CD4-positive, alpha-beta T cell treated with Interleukin-10 for 1 hour (primary cell): ENCODE measurements at regions not wholly inside any gene's neighbourhood (a gene's known extent, or its start where the extent isn't known, plus 50 kb on each side); places are given as distances from the start of the nearest gene placed in this dataset.

ENCODE experiments used
- DNase-seq: peaks from one replicate; pipeline ENCODE4 v3.0.0-alpha.2; 2020

DNA sequence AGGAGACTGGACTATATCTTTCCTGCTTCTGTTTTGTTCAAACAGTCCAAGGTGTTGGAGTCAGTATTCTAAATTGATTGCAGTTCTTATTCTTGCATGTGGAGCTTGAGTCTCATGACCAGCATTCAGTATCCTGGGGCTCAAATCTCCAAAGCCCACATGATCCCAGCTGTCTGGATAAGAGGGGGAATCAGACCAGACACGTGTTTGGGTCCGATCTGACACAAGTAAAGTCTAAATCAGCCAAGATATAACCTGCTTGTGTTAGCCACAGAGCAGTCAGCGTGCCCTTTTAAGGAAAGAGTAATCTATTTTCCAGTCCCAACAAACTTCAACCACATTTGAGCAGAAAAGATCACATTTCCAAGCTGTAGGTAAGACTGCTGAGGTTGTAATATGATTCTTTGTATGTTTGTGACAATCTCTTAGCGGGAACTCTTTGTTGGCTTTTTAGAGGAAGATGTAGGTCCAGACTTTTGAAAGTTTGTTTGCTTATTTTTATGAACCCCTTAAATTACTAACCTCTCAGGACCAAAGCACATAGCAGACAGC is 334.6 kb downstream of the SLC4A3 start:
- no peak for DNase-seq

DNA sequence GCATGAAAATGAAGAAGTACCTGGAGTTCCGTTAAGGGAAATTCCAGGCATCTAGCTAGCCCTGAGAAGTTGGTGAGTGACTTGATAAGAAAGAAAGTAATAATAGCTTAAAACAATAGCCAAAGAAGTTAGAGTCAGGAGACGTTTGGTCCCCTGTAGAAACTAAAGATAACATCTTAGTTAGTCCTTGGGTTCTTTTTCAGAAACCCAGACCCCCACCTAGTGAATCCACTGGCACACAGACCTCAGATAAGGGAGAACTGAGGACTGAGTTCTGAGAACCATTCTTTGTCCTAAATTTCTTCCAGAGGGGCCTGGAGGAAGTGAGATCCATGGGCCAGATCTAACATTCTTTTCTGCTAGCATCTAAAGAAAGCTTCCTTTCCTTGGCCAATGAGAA is 335.4 kb downstream of the SLC4A3 start:
- DNase-seq, result no peak

DNA sequence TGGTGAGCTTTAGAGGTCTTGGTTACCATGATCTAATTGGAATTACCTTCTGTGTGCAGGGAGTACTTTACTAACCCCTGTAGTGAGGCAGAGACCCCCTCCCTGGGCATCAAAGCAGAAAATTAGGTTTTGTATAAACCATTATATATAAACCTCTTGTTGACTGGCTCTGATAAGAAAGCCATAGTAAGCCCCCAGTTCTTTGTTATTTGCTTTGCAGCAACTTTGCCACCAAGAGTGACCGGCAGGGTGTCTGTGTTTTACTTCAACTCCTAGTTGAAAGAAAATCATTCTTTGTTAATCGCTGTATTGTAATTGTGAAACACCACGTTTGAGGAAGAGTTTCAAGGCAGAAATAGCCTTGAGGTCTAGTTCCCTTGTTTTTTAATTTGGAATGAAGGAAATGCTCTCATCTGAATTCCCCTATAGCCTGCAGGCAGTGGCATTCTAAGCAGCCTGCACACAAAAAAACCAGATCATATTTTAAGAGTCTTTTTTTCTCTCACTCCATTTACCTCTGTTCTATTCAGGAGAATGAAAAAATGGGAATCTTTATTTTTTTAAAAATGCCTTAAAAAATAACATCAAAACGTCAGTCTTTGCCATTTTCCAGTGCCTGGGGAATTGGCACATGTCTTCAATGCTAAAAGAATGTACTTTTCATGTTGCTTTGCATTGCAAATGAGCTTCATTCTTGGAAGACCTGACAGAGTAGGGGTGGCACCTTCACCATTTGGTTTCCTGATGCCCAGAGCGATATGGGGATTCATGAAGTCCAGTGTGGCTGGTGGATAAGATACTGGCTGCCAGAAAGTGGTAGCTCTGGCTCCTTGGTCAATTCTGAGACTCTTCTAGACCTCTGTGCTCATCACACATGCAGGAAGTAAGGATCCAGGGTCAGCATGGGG is 338.1 kb downstream of the SLC4A3 start:
- DNase-seq, result no peak

DNA sequence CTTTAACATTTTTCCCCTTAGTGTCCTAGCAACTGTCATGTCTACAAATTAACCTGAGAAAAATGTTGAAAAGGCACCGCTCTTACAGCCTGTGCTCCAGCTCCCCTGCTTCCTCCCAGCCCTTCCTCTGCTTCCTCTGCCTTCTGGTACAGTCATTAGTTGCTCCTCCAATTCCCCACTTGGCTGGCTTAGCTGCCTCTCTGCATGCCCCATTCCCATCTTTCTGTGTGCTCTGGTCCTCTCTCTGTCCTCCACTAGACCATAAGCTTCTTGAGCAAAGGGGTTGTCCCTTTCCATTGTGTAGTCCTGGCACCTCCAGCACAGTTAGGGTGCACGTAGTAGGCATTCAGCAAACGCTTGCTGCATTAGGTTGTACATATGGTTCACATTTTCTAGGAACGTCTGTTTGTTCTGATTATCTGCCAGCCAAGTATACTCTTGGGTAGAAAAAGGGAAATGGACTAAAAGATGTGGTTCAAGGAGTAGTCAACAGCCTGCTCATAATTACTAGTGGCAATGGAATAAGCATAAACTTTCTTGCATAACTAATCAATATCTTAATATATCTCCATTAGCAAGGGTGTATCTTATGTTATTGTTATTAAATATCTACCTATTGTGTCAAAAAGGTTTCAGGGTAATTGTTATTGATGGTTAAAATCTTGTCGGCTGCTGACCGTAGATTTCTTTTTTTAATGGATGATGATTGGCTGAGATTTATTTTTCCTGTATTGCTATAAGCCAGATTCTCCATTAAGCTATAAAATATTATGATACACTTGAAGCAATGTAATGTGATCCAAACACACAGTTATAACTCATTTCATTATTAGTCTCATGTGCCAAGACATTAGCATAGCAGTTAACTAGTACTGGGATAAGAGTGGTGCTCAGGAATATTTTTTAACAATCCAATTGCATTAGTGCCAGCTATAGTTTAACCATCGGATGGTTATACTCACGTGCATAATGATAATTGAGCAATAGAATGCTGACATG is 340.1 kb downstream of the SLC4A3 start:
- DNase-seq, result no peak

DNA sequence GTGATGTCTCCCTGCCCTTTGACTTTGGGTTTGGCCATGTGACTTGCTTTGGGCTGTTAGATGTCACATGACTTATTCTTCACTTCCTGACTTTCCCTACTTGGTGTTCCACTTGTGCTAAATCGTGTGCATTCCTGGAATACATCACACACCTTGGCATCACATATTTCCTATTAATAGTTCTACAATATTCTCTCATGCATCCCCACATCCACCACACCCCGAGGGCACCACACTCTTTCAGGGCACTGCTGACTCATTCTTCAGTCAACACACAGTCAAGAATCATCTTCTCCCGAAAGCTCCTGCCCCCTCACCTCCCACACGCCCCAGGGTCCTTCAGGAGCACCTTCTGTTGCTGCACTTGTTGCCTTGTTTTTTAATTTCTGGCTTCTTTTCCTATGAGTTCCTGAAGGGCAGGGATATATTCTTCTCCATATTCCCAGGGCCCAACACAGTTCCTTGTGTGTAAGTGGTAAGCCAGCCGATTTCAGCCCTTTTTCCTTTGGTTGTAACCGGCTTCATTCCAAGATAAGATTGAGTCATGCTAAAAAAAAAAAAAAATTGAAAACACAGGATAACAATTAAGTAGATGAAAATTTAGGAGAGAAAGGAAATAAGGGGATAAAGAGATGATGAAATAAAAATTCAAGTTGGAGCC is 341.4 kb downstream of the SLC4A3 start:
- DNase-seq, result no peak

DNA sequence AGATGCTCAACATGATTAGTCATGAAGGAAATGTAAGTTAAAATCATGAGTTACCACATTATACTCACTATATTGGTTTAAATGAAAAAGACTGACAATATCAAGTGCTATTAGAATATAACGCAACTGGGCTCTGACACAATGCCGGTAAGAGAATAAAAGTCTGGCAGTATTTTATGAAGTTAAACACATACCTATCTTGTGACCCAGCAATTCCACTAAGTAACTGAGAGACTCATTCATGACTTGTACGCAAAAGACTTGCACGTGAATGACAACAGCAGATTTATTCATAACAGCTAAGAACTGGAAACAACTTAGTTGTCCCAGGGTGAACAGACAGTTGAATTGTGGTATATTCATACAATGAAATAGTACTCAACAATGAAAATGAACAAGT is 342.1 kb downstream of the SLC4A3 start:
- no peak for DNase-seq

DNA sequence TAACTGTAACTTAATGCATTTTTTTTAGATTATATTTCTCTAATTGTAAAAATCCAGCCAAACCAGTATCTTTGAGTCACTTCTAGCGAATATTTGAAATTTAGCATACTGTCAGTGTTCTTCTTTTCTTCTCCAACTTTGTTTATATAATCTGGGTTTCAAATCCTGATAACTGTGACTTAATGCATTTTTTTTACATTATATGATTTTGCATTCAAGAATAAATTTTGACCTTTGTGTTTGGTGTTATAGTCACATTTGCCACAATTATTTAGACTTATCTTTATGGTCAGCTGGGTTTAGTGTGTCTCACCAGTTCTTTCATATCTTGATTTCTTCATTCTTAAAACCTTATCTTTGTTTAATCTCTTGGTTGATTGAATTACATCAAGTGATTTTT is 345.7 kb downstream of the SLC4A3 start:
- no peak for DNase-seq

DNA sequence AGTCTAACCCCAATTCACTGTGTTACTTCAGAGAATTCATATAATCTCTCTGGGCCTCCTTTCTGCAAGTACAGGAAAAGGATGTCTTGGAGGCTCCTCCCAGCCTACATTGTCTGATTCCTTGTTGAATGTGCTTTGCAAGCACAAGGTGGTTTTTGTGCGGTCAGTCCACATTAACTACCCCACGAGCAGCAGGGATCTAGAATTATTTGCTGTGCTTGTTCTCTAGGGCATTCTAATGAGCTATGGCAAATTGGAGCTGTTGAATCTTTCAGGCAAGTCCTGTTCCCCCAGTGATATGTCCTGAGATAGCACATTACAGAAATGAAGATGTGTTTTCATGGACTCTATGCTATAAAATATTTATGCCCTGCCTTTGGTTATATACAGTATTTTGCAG is 349.4 kb downstream of the SLC4A3 start:
- DNase-seq, result no peak

DNA sequence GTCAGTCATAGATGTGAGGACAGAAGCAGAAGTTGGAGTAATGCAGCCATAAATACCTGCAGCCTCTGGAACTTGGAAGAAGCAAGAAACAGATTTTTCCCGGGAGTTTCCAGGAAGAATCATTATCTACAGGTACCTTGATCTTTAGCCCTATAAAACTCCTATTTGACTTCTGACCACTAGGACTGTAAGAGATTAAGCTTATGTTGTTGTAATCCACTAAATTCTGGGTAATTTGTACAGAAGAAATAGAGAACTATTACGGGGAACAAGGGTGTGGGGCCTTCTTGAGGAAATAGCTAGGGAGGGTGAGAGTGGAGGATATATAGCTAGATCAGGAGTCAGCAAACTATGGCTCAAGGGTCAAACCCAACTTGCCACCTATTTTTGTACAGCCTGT is 353.2 kb downstream of the SLC4A3 start:
- no peak for DNase-seq

DNA sequence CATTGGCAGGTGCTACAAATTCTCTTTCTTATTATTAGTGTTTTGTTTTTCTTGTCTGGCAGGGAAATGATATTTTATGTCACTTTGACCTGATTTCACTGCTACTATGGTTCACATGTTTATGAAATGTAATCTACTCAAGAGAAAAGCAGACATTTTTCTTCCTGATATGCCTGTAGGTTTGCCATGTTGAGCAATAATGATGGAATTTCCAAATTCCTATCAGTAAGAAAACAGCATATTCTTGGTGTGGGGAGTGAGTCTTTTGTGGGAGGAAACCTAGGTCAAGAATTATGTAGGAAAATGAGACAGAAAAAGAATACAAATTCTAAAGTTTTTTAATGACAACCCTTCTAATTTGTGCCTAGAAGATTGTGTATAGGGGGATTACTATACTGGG is 356.4 kb downstream of the SLC4A3 start:
- no peak for DNase-seq

DNA sequence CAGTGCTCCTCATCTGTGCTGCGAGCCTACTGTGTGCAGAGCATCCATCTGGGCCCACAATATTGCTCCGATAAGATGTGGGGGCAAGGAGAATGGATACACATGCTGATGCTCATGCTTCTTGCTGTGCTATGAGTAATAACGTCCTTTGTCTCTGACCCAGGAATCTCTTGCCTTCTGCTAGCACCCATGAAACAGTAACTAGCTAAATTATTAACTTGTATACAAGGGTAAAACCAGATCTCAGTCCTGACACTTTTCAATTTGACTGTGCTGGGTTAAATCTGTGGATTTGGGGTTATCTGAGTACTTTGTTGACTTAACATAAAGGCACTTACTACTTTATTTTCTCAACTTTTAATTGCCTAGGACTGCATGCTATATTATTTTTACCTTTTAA is 357.6 kb downstream of the SLC4A3 start:
- DNase-seq, result no peak

DNA sequence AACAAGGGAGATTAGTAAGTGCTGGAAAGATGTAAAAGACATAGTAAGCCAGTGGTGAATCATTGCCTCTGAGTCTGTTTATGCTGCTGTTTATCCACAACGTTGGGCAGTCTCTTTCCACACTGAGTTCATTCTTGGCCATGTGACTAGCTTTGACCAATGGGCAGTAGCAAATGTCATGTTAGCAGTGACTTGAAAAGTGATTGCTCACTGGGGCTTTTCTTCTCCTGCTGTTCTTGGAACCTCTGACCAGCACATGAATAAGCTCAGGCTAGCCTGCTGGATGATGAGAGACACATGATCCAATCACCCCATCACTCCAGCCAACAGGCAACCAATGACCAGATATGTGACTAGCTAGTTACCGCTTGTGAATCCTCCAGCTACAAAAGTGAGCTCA is 360.4 kb downstream of the SLC4A3 start:
- no peak for DNase-seq

DNA sequence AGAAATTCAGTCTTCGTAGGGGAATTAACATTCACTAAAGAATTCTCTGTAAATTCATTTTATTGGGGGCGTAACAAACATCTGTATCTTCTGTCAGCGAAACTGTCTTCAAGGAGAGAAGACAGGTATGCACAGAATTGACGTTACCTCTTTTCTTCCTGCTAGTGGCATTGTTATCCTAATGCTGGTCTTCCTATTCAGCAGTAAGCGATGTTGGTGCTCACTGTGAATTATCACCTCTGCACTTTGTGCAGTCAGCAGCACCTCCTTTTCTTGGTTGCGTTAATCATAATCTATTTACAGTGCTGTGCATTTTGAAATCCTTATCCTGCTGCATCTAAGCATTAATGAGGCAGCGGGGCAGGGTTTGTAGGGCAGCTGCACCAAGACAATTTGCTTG is 362.3 kb downstream of the SLC4A3 start:
- no peak for DNase-seq

DNA sequence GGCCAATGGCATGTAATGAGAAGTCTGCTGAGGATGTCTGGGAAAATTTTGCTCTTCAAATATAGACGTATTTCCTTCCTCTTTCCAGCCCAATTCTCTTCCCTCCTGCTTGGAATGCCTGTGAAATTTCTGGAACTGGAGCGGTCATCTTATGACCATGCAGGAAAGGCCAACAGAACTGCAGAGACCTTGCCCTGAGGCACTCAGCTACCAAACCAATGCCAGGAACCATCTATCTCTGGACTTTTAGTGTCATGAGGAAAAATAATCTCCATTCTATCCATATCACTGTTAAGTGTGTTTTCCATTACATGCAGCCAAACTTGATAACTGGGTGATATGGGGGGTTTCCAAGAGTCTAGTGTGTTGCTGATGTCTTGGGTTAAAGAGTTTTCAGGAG is 363.7 kb downstream of the SLC4A3 start:
- DNase-seq, result no peak

DNA sequence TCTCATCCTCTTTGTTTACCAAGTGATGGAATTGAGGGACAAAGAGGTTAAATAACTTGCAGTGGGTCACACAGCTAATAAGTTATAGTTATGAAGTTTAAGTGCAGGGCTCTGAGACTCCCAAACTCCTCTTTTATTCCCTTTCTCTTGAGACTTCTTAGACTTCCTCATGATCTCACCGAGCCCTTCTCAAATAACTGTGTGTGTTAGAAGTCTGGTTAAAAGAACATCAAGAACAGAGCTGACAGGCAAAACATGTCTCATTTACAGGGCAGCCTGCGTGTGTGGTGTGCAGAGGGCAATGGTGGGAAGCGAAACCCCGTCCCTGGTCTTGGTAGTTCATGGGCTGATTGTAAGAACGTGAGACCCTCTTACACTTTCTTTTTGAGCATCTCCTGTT is 368.0 kb downstream of the SLC4A3 start:
- DNase-seq, result no peak

DNA sequence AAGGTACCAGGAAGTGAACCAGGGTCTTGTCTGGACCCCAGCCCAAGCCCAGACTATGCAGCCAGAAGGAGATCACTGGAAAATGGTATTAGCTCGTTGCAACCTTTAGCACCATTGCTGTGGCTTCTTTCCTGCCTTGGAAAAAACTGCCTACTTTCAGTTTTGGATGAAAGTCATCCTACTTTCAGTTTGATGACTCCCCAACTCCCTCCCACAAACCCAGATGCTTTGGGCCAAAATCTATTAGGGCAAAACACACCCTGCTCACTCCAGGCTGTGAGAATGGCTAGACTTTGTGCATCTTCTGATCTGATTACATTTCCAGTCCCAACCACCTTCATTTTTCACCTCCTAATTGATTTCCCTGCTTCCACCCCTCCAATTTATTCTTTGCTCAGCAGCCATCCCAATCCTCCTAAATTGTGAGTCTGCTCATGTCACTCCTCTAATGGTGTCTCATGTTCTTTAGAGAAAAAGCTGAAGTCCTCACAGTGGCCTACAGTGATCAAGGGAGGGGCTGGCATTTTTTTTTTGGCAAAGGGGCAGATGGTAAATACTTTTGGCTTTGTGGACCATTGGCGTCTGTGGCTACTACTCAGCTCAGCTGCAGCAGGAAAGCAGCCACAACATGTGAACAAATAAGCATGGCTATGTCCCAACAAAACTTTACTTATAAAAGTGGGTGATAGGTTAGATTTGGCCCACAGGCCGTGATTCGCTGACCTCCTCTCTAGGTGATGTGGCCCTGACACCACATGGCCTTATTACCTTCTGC is 368.7 kb downstream of the SLC4A3 start:
- DNase-seq, result no peak

DNA sequence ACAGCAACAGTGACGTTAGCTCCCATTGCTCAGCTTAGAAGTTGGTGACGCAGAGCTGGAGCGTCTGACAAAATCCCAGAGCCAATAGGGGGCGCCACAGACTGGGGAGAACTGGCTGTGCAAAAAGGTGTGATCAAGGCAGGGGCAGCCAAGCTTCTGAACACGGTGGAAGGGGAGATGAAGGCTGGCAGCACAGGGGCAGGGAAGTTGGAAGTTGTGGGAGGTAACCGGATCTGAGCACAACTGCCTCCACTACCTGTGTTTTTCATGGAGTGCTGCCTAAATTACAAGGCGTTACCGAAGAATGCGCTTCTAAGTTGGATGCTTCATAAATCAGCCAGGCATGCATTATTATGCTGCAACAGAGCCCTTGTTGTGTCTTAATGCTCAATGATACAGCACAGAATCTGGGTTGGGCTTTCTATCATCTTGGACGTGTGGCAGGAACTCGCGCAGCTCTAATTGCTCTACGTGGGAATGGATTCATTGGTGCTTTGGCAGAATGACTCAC is 370.0 kb downstream of the SLC4A3 start:
- DNase-seq, result no peak

DNA sequence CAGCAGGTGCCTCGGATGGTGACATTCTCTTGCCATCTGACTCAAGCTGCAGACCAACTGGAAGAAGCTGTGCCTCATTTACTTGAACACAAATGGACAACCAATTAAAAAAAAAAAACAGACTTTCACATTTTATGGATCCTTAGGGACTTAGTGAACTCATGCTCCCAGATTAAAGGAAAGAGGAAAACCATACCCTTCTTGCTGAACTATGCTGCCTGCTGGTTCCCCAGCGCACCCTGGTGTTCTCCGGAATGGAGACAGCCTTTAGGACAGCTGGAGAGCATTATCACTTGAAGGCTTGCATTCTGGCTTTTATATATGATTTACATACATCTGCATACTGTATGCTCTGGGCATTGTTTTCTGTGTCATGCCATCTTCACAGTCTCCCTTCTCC is 370.7 kb downstream of the SLC4A3 start:
- DNase-seq, result no peak

DNA sequence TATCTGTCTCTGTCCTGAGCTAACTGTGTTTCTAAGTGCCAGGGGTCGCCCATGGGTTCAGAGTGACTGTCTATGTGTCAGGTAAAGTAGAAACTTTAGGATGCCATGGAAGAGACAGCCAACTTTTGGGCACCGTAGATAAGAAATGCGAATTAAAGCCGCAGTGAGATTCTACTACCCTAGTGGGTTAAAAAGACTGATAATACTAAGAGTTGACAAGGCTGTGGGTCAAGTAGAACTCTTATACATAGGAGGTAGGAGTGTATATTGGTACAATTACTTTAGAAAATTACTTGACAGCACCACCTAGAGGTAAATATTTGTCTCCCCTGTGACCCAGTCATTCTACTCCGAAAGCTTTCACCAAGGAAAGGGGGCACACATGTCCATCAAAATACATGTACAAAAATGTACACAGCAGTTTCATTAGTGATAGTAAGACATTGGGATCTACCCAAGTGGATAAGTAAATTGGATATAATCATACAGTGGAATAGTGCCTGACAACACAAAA is 371.3 kb downstream of the SLC4A3 start:
- DNase-seq, result no peak

DNA sequence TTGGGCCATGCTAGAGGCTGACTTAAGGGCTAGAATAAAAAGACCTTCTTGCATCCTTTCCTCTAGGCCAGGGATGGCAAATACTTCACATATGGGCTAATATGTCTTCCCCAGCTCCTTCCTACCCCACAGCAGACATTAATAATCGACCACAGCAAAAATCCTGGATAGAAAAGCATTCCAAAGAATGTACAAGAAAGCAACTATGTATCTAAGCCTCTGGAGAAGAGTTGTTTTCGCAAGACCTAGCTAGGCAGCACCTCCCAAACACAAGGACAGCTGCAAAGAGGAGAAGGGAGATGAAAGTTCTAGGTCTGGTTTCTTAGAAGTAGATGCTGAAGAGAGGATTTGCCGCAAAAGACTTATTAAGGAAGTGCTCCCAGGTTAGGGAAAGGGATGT is 372.6 kb downstream of the SLC4A3 start:
- no peak for DNase-seq

DNA sequence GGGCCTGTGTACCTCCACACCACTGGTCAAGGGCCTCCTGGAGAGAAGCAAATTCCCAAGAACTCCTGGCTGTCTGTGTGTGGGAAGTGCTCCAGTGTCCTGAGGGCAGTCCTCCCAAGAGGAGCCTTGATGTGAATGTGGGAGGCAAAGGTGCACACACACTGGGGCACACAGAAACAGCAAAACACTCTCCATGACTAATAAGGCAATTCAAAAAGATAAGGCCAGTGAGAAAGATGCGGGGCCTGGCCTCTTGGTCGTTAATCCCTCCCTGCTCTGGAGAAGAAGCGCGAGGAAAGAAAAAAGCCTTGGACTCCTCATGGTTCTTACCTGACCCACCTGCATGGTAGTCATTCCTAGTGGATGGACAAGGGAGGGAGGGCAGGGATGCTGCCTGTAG is 373.2 kb downstream of the SLC4A3 start:
- DNase-seq, result no peak

DNA sequence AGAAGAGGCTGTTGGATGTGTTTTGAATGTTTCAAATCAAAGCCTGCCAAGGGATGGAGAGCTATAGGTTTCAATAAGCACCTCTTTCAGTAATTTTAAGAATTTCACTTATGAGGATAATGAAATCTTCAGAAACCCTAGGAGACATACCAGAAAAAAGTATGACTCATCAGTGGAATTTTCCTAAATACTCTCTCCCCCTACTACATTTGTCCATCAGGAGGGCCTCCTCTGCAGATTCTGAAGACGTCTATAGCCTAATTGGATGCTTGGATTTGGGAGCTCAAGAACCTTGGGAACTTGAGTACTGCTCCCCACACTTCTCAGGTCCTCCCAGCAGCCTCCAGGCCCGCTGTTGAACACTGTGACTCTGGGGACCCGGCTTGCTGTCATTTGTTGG is 374.3 kb downstream of the SLC4A3 start:
- DNase-seq, result no peak
